Activated CD4-positive, alpha-beta memory T cell treated with anti-CD3 and anti-CD28 coated beads, Interleukin-2, amount 10 ng/mL, durations not matched to agents 7 days and 5 days (primary cell): ENCODE measurements at regions not wholly inside any gene's neighbourhood (a gene's known extent, or its start where the extent isn't known, plus 50 kb on each side); places are given as distances from the start of the nearest gene placed in this dataset.

Experiments
- CTCF ChIA-PET: fragments of 350-600 bp; sonication (Branson Sonifier 250); formaldehyde crosslinking; loops from one replicate; lab custom pipeline; 2021; ENCODE audit warnings: antibody characterized with exemption, inconsistent platforms; lab: Charles Lee
- POLR2A ChIA-PET: fragments of 350-600 bp; sonication (Branson Sonifier 250); formaldehyde crosslinking; loops from one replicate; lab custom pipeline; 2021; ENCODE audit warnings: antibody characterized with exemption; lab: Charles Lee
- DNase-seq: peaks from one replicate; pipeline ENCODE4 v3.0.0-alpha.2; 2020
- H3K27ac Mint-ChIP-seq: one replicate; pipeline ENCODE4 v1.8.0; 2021; ENCODE audit warnings: mild to moderate bottlenecking, mixed read lengths
- H3K27me3 Mint-ChIP-seq: one replicate; pipeline ENCODE4 v1.8.0; 2021; ENCODE audit warnings: mixed read lengths
- H3K36me3 Mint-ChIP-seq: one replicate; pipeline ENCODE4 v1.8.0; 2021; ENCODE audit warnings: low read depth, mixed read lengths
- H3K4me1 Mint-ChIP-seq: one replicate; pipeline ENCODE4 v1.8.0; 2021; ENCODE audit warnings: mixed read lengths
- H3K4me3 Mint-ChIP-seq: one replicate; pipeline ENCODE4 v1.8.0; 2021; ENCODE audit warnings: mild to moderate bottlenecking, mixed read lengths
- H3K9me3 Mint-ChIP-seq: one replicate; pipeline ENCODE4 v1.8.0; 2021; ENCODE audit warnings: mixed read lengths

- Mint-ChIP-seq H3K27me3 (no peaks in the 10 kb centered on the region), H3K36me3 (no peaks in the 10 kb centered on the region)
These were observed 1241.3 kb downstream of the MAT2B start for GRCh38 chr5:164746723-164747122.

GRCh38 chr5:164747371-164747770 lies 1242.0 kb downstream of the MAT2B start:
- ChIA-PET CTCF (no interaction called here), POLR2A (no interaction called here)
- Mint-ChIP-seq H3K4me3 (no peak overlapping the region), H3K27me3 (no peaks in the 10 kb centered on the region), H3K27ac (no peak overlapping the region), H3K4me1 (no peaks in the 10 kb centered on the region), H3K9me3 (peaks cover 4% of the 10 kb centered on the region), H3K36me3 (no peaks in the 10 kb centered on the region)
- DNase-seq: no peak

More at GRCh38 chr5:164746723-164747122, 1241.3 kb downstream of the MAT2B start:
- H3K4me1 Mint-ChIP-seq: peaks cover 3% of the 10 kb centered on the region
- peaks cover 4% of the 10 kb centered on the region for H3K9me3 Mint-ChIP-seq
- H3K4me3 Mint-ChIP-seq: no peak overlapping the region
- H3K27ac Mint-ChIP-seq: no peak overlapping the region
- ChIA-PET CTCF (no interaction called here), POLR2A (no interaction called here)
- no peak for DNase-seq

- no peaks in the 10 kb centered on the region for H3K4me1 Mint-ChIP-seq
- H3K27ac Mint-ChIP-seq: no peak overlapping the region
- no peak for DNase-seq
- H3K9me3 Mint-ChIP-seq: peaks cover 4% of the 10 kb centered on the region
- H3K4me3 Mint-ChIP-seq: no peak overlapping the region
- H3K27me3 Mint-ChIP-seq: no peaks in the 10 kb centered on the region
- ChIA-PET POLR2A (no interaction called here), CTCF (no interaction called here)
- H3K36me3 Mint-ChIP-seq: no peaks in the 10 kb centered on the region
These were observed 1243.4 kb downstream of the MAT2B start for GRCh38 chr5:164748861-164749260.

- Mint-ChIP-seq H3K27ac (no peak overlapping the region), H3K4me1 (no peaks in the 10 kb centered on the region), H3K9me3 (peaks cover 4% of the 10 kb centered on the region), H3K27me3 (no peaks in the 10 kb centered on the region), H3K4me3 (no peak overlapping the region), H3K36me3 (no peaks in the 10 kb centered on the region)
- DNase-seq: no peak
- ChIA-PET CTCF (no interaction called here), POLR2A (no interaction called here)
These were observed 1248.0 kb downstream of the MAT2B start for GRCh38 chr5:164753434-164753833.

- Mint-ChIP-seq H3K4me3 (no peak overlapping the region), H3K9me3 (peaks cover 15% of the 10 kb centered on the region), H3K4me1 (no peaks in the 10 kb centered on the region), H3K36me3 (no peaks in the 10 kb centered on the region), H3K27ac (no peak overlapping the region), H3K27me3 (no peaks in the 10 kb centered on the region)
- CTCF ChIA-PET: interaction anchor here (0.7 kb wide), 1 partner anchor 731 kb away, joined by 3 read pairs; no protein-coding TSS in a partner anchor
- POLR2A ChIA-PET: no interaction called here
- no peak for DNase-seq
These were observed 1257.8 kb downstream of the MAT2B start for GRCh38 chr5:164763206-164763605.

GRCh38 chr5:164772122-164772521 lies 1266.7 kb downstream of the MAT2B start:
- H3K27me3 Mint-ChIP-seq: no peaks in the 10 kb centered on the region
- no peak overlapping the region for H3K4me3 Mint-ChIP-seq
- no peak overlapping the region for H3K27ac Mint-ChIP-seq
- H3K36me3 Mint-ChIP-seq: no peaks in the 10 kb centered on the region
- H3K4me1 Mint-ChIP-seq: no peaks in the 10 kb centered on the region
- peaks cover 15% of the 10 kb centered on the region for H3K9me3 Mint-ChIP-seq
- CTCF ChIA-PET: no interaction called here
- DNase-seq: no peak
- POLR2A ChIA-PET: no interaction called here

- Mint-ChIP-seq H3K9me3 (peaks cover 2% of the 10 kb centered on the region), H3K36me3 (no peaks in the 10 kb centered on the region), H3K4me3 (no peak overlapping the region), H3K27me3 (no peaks in the 10 kb centered on the region), H3K4me1 (no peaks in the 10 kb centered on the region), H3K27ac (no peak overlapping the region)
- ChIA-PET CTCF (no interaction called here), POLR2A (no interaction called here)
- DNase-seq: no peak
These were observed 1278.8 kb downstream of the MAT2B start for GRCh38 chr5:164784230-164784629.

GRCh38 chr5:164798110-164798509 lies 1292.7 kb downstream of the MAT2B start:
- no peaks in the 10 kb centered on the region for H3K4me1 Mint-ChIP-seq
- no peak overlapping the region for H3K4me3 Mint-ChIP-seq
- ChIA-PET POLR2A (no interaction called here), CTCF (no interaction called here)
- no peak for DNase-seq
- no peaks in the 10 kb centered on the region for H3K27me3 Mint-ChIP-seq
- H3K9me3 Mint-ChIP-seq: peaks cover 21% of the 10 kb centered on the region
- no peak overlapping the region for H3K27ac Mint-ChIP-seq
- no peaks in the 10 kb centered on the region for H3K36me3 Mint-ChIP-seq

GRCh38 chr5:164799391-164799790 lies 1294.0 kb downstream of the MAT2B start:
- no peaks in the 10 kb centered on the region for H3K27me3 Mint-ChIP-seq
- H3K4me1 Mint-ChIP-seq: no peaks in the 10 kb centered on the region
- H3K4me3 Mint-ChIP-seq: no peak overlapping the region
- POLR2A ChIA-PET: no interaction called here
- no peaks in the 10 kb centered on the region for H3K36me3 Mint-ChIP-seq
- no peak for DNase-seq
- H3K27ac Mint-ChIP-seq: no peak overlapping the region
- peaks cover 21% of the 10 kb centered on the region for H3K9me3 Mint-ChIP-seq
- CTCF ChIA-PET: no interaction called here

- ChIA-PET POLR2A (no interaction called here), CTCF (no interaction called here)
- Mint-ChIP-seq H3K36me3 (no peaks in the 10 kb centered on the region), H3K4me1 (no peaks in the 10 kb centered on the region), H3K27ac (no peak overlapping the region), H3K27me3 (no peaks in the 10 kb centered on the region), H3K4me3 (no peak overlapping the region), H3K9me3 (peaks cover 24% of the 10 kb centered on the region)
- DNase-seq: no peak
These were observed 1296.5 kb downstream of the MAT2B start for GRCh38 chr5:164801910-164802309.

- DNase-seq: no peak
- no peaks in the 10 kb centered on the region for H3K27me3 Mint-ChIP-seq
- CTCF ChIA-PET: no interaction called here
- H3K36me3 Mint-ChIP-seq: no peaks in the 10 kb centered on the region
- H3K27ac Mint-ChIP-seq: no peak overlapping the region
- H3K9me3 Mint-ChIP-seq: peaks cover 4% of the 10 kb centered on the region
- H3K4me1 Mint-ChIP-seq: no peaks in the 10 kb centered on the region
- POLR2A ChIA-PET: no interaction called here
- H3K4me3 Mint-ChIP-seq: no peak overlapping the region
These were observed 1304.4 kb downstream of the MAT2B start for GRCh38 chr5:164809821-164810220.

- Mint-ChIP-seq H3K27me3 (no peaks in the 10 kb centered on the region), H3K4me3 (no peak overlapping the region), H3K4me1 (no peaks in the 10 kb centered on the region), H3K36me3 (no peaks in the 10 kb centered on the region), H3K9me3 (no peaks in the 10 kb centered on the region), H3K27ac (no peak overlapping the region)
- POLR2A ChIA-PET: no interaction called here
- DNase-seq: no peak
- CTCF ChIA-PET: no interaction called here
These were observed 1313.0 kb downstream of the MAT2B start for GRCh38 chr5:164818445-164818844.

- no peak for DNase-seq
- ChIA-PET CTCF (no interaction called here), POLR2A (no interaction called here)
- no peak overlapping the region for H3K27ac Mint-ChIP-seq
- no peaks in the 10 kb centered on the region for H3K27me3 Mint-ChIP-seq
- peaks cover 3% of the 10 kb centered on the region for H3K9me3 Mint-ChIP-seq
- H3K4me1 Mint-ChIP-seq: no peaks in the 10 kb centered on the region
- no peaks in the 10 kb centered on the region for H3K36me3 Mint-ChIP-seq
- no peak overlapping the region for H3K4me3 Mint-ChIP-seq
These were observed 1319.3 kb downstream of the MAT2B start for GRCh38 chr5:164824671-164825070.

- ChIA-PET CTCF (no interaction called here), POLR2A (no interaction called here)
- DNase-seq: no peak
- Mint-ChIP-seq H3K27ac (no peak overlapping the region), H3K36me3 (no peaks in the 10 kb centered on the region), H3K9me3 (no peaks in the 10 kb centered on the region), H3K27me3 (no peaks in the 10 kb centered on the region), H3K4me1 (no peaks in the 10 kb centered on the region), H3K4me3 (no peak overlapping the region)
These were observed 1327.1 kb downstream of the MAT2B start for GRCh38 chr5:164832516-164832915.
